ENCODE measurements at regions not wholly inside any gene's neighbourhood (a gene's known extent, or its start where the extent isn't known, plus 50 kb on each side); places are given as distances from the start of the nearest gene placed in this dataset.

- no peak overlapping the region for H3K27ac Mint-ChIP-seq
- no peaks in the 10 kb centered on the region for H3K4me1 Mint-ChIP-seq
- no peak overlapping the region for H3K4me3 Mint-ChIP-seq
- no peaks in the 10 kb centered on the region for H3K9me3 ChIP-seq (ENCODE audit: control insufficient read depth, low read length, poor library complexity, severe bottlenecking)
- DNase-seq, result no peak
- H3K36me3 Mint-ChIP-seq (ENCODE audit: low read depth), result peaks cover 4% of the 10 kb centered on the region
- H3K27me3 Mint-ChIP-seq, result peaks cover 37% of the 10 kb centered on the region
- no peak for ATAC-seq
Measured at GRCh38 chr4:89665662-89666061, 171.3 kb downstream of the SNCA start.

GRCh38 chr4:89664521-89664920, 172.4 kb downstream of the SNCA start:
- H3K4me3 Mint-ChIP-seq, result no peak overlapping the region
- no peak for ATAC-seq
- DNase-seq, result no peak
- peaks cover 2% of the 10 kb centered on the region for H3K36me3 Mint-ChIP-seq (ENCODE audit: low read depth)
- no peaks in the 10 kb centered on the region for H3K9me3 ChIP-seq (ENCODE audit: control insufficient read depth, low read length, poor library complexity, severe bottlenecking)
- H3K27me3 Mint-ChIP-seq, result peaks cover 36% of the 10 kb centered on the region
- no peaks in the 10 kb centered on the region for H3K4me1 Mint-ChIP-seq
- no peak overlapping the region for H3K27ac Mint-ChIP-seq

- no peak overlapping the region for H3K27ac Mint-ChIP-seq
- no peaks in the 10 kb centered on the region for H3K4me1 Mint-ChIP-seq
- no peak for ATAC-seq
Measured at GRCh38 chr4:89661173-89661899, 175.6 kb downstream of the SNCA start.

GRCh38 chr4:89660444-89661172, 176.4 kb downstream of the SNCA start:
- H3K36me3 Mint-ChIP-seq (ENCODE audit: low read depth), result peaks cover 2% of the 10 kb centered on the region
- H3K4me3 Mint-ChIP-seq, result no peak overlapping the region
- DNase-seq (no peak), ATAC-seq (no peak)
- no peak overlapping the region for H3K27ac Mint-ChIP-seq
- H3K9me3 ChIP-seq (ENCODE audit: control insufficient read depth, low read length, poor library complexity, severe bottlenecking), result no peaks in the 10 kb centered on the region
- H3K27me3 Mint-ChIP-seq, result peaks cover 41% of the 10 kb centered on the region
- H3K4me1 Mint-ChIP-seq, result no peaks in the 10 kb centered on the region

More at GRCh38 chr4:89661173-89661899, 175.6 kb downstream of the SNCA start:
- peaks cover 36% of the 10 kb centered on the region for H3K27me3 Mint-ChIP-seq
- H3K4me3 Mint-ChIP-seq, result no peak overlapping the region
- peaks cover 2% of the 10 kb centered on the region for H3K36me3 Mint-ChIP-seq (ENCODE audit: low read depth)
- no peak for DNase-seq
- no peaks in the 10 kb centered on the region for H3K9me3 ChIP-seq (ENCODE audit: control insufficient read depth, low read length, poor library complexity, severe bottlenecking)

GRCh38 chr4:89658701-89659024, 178.3 kb downstream of the SNCA start:
- DNase-seq (no peak), ATAC-seq (no peak)
- no peak overlapping the region for H3K4me3 Mint-ChIP-seq
- H3K36me3 Mint-ChIP-seq (ENCODE audit: low read depth), result peaks cover 2% of the 10 kb centered on the region
- peaks cover 36% of the 10 kb centered on the region for H3K27me3 Mint-ChIP-seq
- H3K27ac Mint-ChIP-seq, result no peak overlapping the region
- H3K9me3 ChIP-seq (ENCODE audit: control insufficient read depth, low read length, poor library complexity, severe bottlenecking), result no peaks in the 10 kb centered on the region
- no peaks in the 10 kb centered on the region for H3K4me1 Mint-ChIP-seq

- no peak overlapping the region for H3K4me3 Mint-ChIP-seq
- ATAC-seq (no peak), DNase-seq (no peak)
- H3K9me3 ChIP-seq (ENCODE audit: control insufficient read depth, low read length, poor library complexity, severe bottlenecking), result no peaks in the 10 kb centered on the region
- H3K4me1 Mint-ChIP-seq, result no peaks in the 10 kb centered on the region
- H3K36me3 Mint-ChIP-seq (ENCODE audit: low read depth), result peaks cover 2% of the 10 kb centered on the region
- H3K27me3 Mint-ChIP-seq, result peaks cover 31% of the 10 kb centered on the region
- H3K27ac Mint-ChIP-seq, result no peak overlapping the region
Measured at GRCh38 chr4:89657931-89658700, 178.8 kb downstream of the SNCA start.

- H3K27ac Mint-ChIP-seq, result no peak overlapping the region
- no peak for DNase-seq
- H3K4me1 Mint-ChIP-seq, result no peaks in the 10 kb centered on the region
- ATAC-seq, result no peak
- no peak overlapping the region for H3K4me3 Mint-ChIP-seq
- peaks cover 11% of the 10 kb centered on the region for H3K27me3 Mint-ChIP-seq
- no peaks in the 10 kb centered on the region for H3K36me3 Mint-ChIP-seq (ENCODE audit: low read depth)
- H3K9me3 ChIP-seq (ENCODE audit: control insufficient read depth, low read length, poor library complexity, severe bottlenecking), result no peaks in the 10 kb centered on the region
Measured at GRCh38 chr4:89653012-89653411, 183.9 kb downstream of the SNCA start.

- no peak for DNase-seq
- H3K27ac Mint-ChIP-seq, result no peak overlapping the region
- H3K36me3 Mint-ChIP-seq (ENCODE audit: low read depth), result no peaks in the 10 kb centered on the region
- H3K4me3 Mint-ChIP-seq, result no peak overlapping the region
- no peaks in the 10 kb centered on the region for H3K9me3 ChIP-seq (ENCODE audit: control insufficient read depth, low read length, poor library complexity, severe bottlenecking)
- ATAC-seq, result no peak
- H3K27me3 Mint-ChIP-seq, result peaks cover 19% of the 10 kb centered on the region
- no peaks in the 10 kb centered on the region for H3K4me1 Mint-ChIP-seq
Measured at GRCh38 chr4:89645482-89645881, 191.5 kb downstream of the SNCA start.

- DNase-seq (no peak), ATAC-seq (no peak)
- H3K27ac Mint-ChIP-seq, result no peak overlapping the region
- H3K4me3 Mint-ChIP-seq, result no peak overlapping the region
- no peaks in the 10 kb centered on the region for H3K9me3 ChIP-seq (ENCODE audit: control insufficient read depth, low read length, poor library complexity, severe bottlenecking)
- no peaks in the 10 kb centered on the region for H3K36me3 Mint-ChIP-seq (ENCODE audit: low read depth)
- H3K4me1 Mint-ChIP-seq, result no peaks in the 10 kb centered on the region
- peaks cover 27% of the 10 kb centered on the region for H3K27me3 Mint-ChIP-seq
Measured at GRCh38 chr4:89641367-89641687, 195.6 kb downstream of the SNCA start.

- DNase-seq, result no peak
- no peak for ATAC-seq
Measured at GRCh38 chr4:89640620-89641366, 196.2 kb downstream of the SNCA start.

GRCh38 chr4:89639395-89639794, 197.6 kb downstream of the SNCA start:
- no peaks in the 10 kb centered on the region for H3K36me3 Mint-ChIP-seq (ENCODE audit: low read depth)
- no peak for ATAC-seq
- peaks cover 27% of the 10 kb centered on the region for H3K27me3 Mint-ChIP-seq
- H3K4me3 Mint-ChIP-seq, result no peak overlapping the region
- no peak for DNase-seq
- H3K27ac Mint-ChIP-seq, result no peak overlapping the region
- H3K4me1 Mint-ChIP-seq, result no peaks in the 10 kb centered on the region
- H3K9me3 ChIP-seq (ENCODE audit: control insufficient read depth, low read length, poor library complexity, severe bottlenecking), result no peaks in the 10 kb centered on the region

More at GRCh38 chr4:89640620-89641366, 196.2 kb downstream of the SNCA start:
- no peaks in the 10 kb centered on the region for H3K9me3 ChIP-seq (ENCODE audit: control insufficient read depth, low read length, poor library complexity, severe bottlenecking)
- Mint-ChIP-seq H3K27me3 (peaks cover 27% of the 10 kb centered on the region), H3K4me3 (no peak overlapping the region), H3K27ac (no peak overlapping the region), H3K36me3 (ENCODE audit: low read depth) (no peaks in the 10 kb centered on the region), H3K4me1 (no peaks in the 10 kb centered on the region)

- H3K27me3 Mint-ChIP-seq, result peaks cover 21% of the 10 kb centered on the region
- no peak for ATAC-seq
- H3K36me3 Mint-ChIP-seq (ENCODE audit: low read depth), result no peaks in the 10 kb centered on the region
- H3K9me3 ChIP-seq (ENCODE audit: control insufficient read depth, low read length, poor library complexity, severe bottlenecking), result no peaks in the 10 kb centered on the region
- H3K4me3 Mint-ChIP-seq, result no peak overlapping the region
- no peaks in the 10 kb centered on the region for H3K4me1 Mint-ChIP-seq
- no peak overlapping the region for H3K27ac Mint-ChIP-seq
- no peak for DNase-seq
Measured at GRCh38 chr4:89625599-89626293, 211.2 kb downstream of the SNCA start.

Data from T-helper 17 cell (primary cell).